ENCODE measurements at regions not wholly inside any gene's neighbourhood (a gene's known extent, or its start where the extent isn't known, plus 50 kb on each side); places are given as distances from the start of the nearest gene placed in this dataset.

GRCh38 chr13:111917901-111918300, 149.0 kb upstream of the SOX1 start:
- no peak overlapping the region for H3K27ac ChIP-seq (ENCODE audit: low read length)
- H3K27me3 ChIP-seq (ENCODE audit: control insufficient read depth in 1 of 2, insufficient read depth in 2 of 2, low read length in 2 of 2): peaks cover 0 to 10% of the 10 kb centered on the region in 2 donors
- H3K9ac ChIP-seq (ENCODE audit: low read length in 2 of 2): no peak overlapping the region
- H3K36me3 ChIP-seq (ENCODE audit: control insufficient read depth in 2 of 2, insufficient read depth in 2 of 2, low read length in 2 of 2): no peaks in the 10 kb centered on the region
- H3K4me1 ChIP-seq (ENCODE audit: control insufficient read depth, insufficient read depth, low read length): no peaks in the 10 kb centered on the region
- H3K4me3 ChIP-seq (ENCODE audit: low read length in 2 of 2): no peak overlapping the region
- H3K9me3 ChIP-seq (ENCODE audit: control insufficient read depth in 2 of 2, low read length in 2 of 2): no peaks in the 10 kb centered on the region

GRCh38 chr13:111919286-111919685, 147.7 kb upstream of the SOX1 start:
- Histone ChIP-seq H3K27me3 (ENCODE audit: control insufficient read depth in 1 of 2, insufficient read depth in 2 of 2, low read length in 2 of 2) (peaks cover 0 to 6% of the 10 kb centered on the region in 2 donors), H3K4me1 (ENCODE audit: control insufficient read depth, insufficient read depth, low read length) (no peaks in the 10 kb centered on the region), H3K27ac (ENCODE audit: low read length) (no peak overlapping the region)

DNA sequence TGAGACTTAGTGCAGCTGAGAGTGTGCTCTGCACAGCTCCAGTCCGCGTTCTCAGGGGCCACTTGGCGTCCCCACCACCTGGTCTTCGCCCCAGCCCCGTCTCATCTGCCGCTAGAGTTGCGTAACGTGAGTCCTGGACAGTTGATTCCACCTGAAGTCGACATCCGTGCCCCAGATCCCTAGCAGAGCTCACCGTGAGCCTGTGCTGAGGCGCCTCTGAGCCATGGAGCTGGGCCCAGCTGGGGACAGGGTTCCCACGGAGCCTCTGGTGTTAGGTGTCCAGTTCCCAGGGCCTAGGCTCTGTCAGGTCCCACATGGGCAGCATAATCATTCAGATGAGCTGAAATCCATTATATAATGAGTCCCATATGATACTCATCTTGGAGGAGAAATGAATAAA, 147.1 kb upstream of the SOX1 start:
- Histone ChIP-seq H3K27me3 (ENCODE audit: control insufficient read depth in 1 of 2, insufficient read depth in 2 of 2, low read length in 2 of 2) (peaks cover 0 to 8% of the 10 kb centered on the region in 2 donors), H3K9me3 (ENCODE audit: control insufficient read depth in 2 of 2, low read length in 2 of 2) (no peaks in the 10 kb centered on the region), H3K27ac (ENCODE audit: low read length) (no peak overlapping the region), H3K9ac (ENCODE audit: low read length in 2 of 2) (no peak overlapping the region), H3K4me1 (ENCODE audit: control insufficient read depth, insufficient read depth, low read length) (no peaks in the 10 kb centered on the region), H3K36me3 (ENCODE audit: control insufficient read depth in 2 of 2, insufficient read depth in 2 of 2, low read length in 2 of 2) (no peaks in the 10 kb centered on the region), H3K4me3 (ENCODE audit: low read length in 2 of 2) (no peak overlapping the region)

More at GRCh38 chr13:111919286-111919685, 147.7 kb upstream of the SOX1 start:
- H3K9ac ChIP-seq (ENCODE audit: low read length in 2 of 2): no peak overlapping the region
- no peaks in the 10 kb centered on the region for H3K36me3 ChIP-seq (ENCODE audit: control insufficient read depth in 2 of 2, insufficient read depth in 2 of 2, low read length in 2 of 2)
- no peak overlapping the region for H3K4me3 ChIP-seq (ENCODE audit: low read length in 2 of 2)
- no peaks in the 10 kb centered on the region for H3K9me3 ChIP-seq (ENCODE audit: control insufficient read depth in 2 of 2, low read length in 2 of 2)

DNA sequence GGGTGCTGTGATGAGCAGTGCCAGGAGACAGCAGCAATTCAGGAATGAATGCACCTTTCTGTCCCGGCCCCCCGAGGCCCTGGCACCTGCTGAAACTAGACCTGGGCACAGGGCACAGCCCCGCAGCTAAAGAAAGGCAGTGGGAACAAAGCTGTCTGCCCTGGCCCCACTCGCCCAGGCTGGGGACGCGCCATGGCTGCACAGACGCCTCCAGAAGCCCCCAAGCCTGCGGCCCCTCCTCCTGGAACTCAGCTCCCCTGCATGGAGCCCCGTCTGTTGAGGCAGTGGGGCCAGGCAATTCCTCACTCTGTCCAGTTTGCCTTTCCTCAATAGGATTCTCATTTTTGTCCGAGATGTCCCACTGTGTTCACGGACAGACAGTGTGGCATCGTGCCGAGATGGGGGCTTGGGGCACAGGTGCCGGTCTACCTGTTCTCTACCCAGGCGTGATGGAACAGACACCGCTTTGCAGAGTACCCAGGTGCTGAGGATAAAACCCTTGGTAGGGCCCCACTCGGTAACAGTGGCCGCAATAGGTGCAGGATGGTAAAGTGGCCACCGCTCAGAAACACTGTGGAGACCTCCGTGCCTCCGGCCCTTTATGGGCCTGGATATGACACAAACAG, 146.5 kb upstream of the SOX1 start:
- Histone ChIP-seq H3K27me3 (ENCODE audit: control insufficient read depth in 1 of 2, insufficient read depth in 2 of 2, low read length in 2 of 2) (peaks cover 0 to 8% of the 10 kb centered on the region in 2 donors), H3K9ac (ENCODE audit: low read length in 2 of 2) (no peak overlapping the region), H3K9me3 (ENCODE audit: control insufficient read depth in 2 of 2, low read length in 2 of 2) (no peaks in the 10 kb centered on the region), H3K4me3 (ENCODE audit: low read length in 2 of 2) (no peak overlapping the region), H3K36me3 (ENCODE audit: control insufficient read depth in 2 of 2, insufficient read depth in 2 of 2, low read length in 2 of 2) (no peaks in the 10 kb centered on the region), H3K27ac (ENCODE audit: low read length) (no peak overlapping the region), H3K4me1 (ENCODE audit: control insufficient read depth, insufficient read depth, low read length) (no peaks in the 10 kb centered on the region)

GRCh38 chr13:111920932-111921705, 145.8 kb upstream of the SOX1 start:
- Histone ChIP-seq H3K27ac (ENCODE audit: low read length) (no peak overlapping the region), H3K36me3 (ENCODE audit: control insufficient read depth in 2 of 2, insufficient read depth in 2 of 2, low read length in 2 of 2) (no peaks in the 10 kb centered on the region), H3K9ac (ENCODE audit: low read length in 2 of 2) (no peak overlapping the region), H3K4me3 (ENCODE audit: low read length in 2 of 2) (no peak overlapping the region), H3K4me1 (ENCODE audit: control insufficient read depth, insufficient read depth, low read length) (no peaks in the 10 kb centered on the region), H3K27me3 (ENCODE audit: control insufficient read depth in 1 of 2, insufficient read depth in 2 of 2, low read length in 2 of 2) (peaks cover 0 to 8% of the 10 kb centered on the region in 2 donors), H3K9me3 (ENCODE audit: control insufficient read depth in 2 of 2, low read length in 2 of 2) (no peaks in the 10 kb centered on the region)

DNA sequence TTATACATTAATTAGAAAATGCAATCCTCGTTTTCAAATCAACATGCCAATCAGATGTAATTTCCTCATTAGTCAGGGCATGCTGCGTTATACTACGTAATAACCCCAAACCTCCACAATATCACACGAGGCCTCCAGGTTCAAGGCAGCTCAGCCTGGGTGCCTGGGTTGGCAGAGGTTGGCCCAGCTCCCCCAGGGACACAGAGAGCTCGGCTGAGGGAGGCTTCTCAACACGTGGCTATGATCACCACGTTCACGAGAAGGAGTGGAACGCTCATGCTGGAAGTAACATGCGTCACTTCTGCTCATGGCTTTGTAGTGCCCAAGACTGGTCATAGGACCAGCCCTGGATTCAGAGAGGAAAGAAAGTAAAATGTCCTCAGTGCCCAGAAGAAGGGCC, 144.9 kb upstream of the SOX1 start:
- no peak overlapping the region for H3K9ac ChIP-seq (ENCODE audit: low read length in 2 of 2)
- no peak overlapping the region for H3K4me3 ChIP-seq (ENCODE audit: low read length in 2 of 2)
- H3K27me3 ChIP-seq (ENCODE audit: control insufficient read depth in 1 of 2, insufficient read depth in 2 of 2, low read length in 2 of 2): peaks cover 0 to 12% of the 10 kb centered on the region in 2 donors
- H3K36me3 ChIP-seq (ENCODE audit: control insufficient read depth in 2 of 2, insufficient read depth in 2 of 2, low read length in 2 of 2): no peaks in the 10 kb centered on the region
- no peaks in the 10 kb centered on the region for H3K4me1 ChIP-seq (ENCODE audit: control insufficient read depth, insufficient read depth, low read length)
- H3K27ac ChIP-seq (ENCODE audit: low read length): no peak overlapping the region
- H3K9me3 ChIP-seq (ENCODE audit: control insufficient read depth in 2 of 2, low read length in 2 of 2): no peaks in the 10 kb centered on the region

- no peak overlapping the region for H3K4me3 ChIP-seq (ENCODE audit: low read length in 2 of 2)
These were observed 143.5 kb upstream of the SOX1 start for GRCh38 chr13:111923439-111923838.

GRCh38 chr13:111923991-111924677, 142.8 kb upstream of the SOX1 start:
- Histone ChIP-seq H3K27ac (ENCODE audit: low read length) (no peak overlapping the region), H3K4me3 (ENCODE audit: low read length in 2 of 2) (no peak overlapping the region), H3K27me3 (ENCODE audit: control insufficient read depth in 1 of 2, insufficient read depth in 2 of 2, low read length in 2 of 2) (peaks cover 0 to 12% of the 10 kb centered on the region in 2 donors), H3K9ac (ENCODE audit: low read length in 2 of 2) (no peak overlapping the region), H3K9me3 (ENCODE audit: control insufficient read depth in 2 of 2, low read length in 2 of 2) (no peaks in the 10 kb centered on the region), H3K36me3 (ENCODE audit: control insufficient read depth in 2 of 2, insufficient read depth in 2 of 2, low read length in 2 of 2) (no peaks in the 10 kb centered on the region), H3K4me1 (ENCODE audit: control insufficient read depth, insufficient read depth, low read length) (no peaks in the 10 kb centered on the region)

More at GRCh38 chr13:111923439-111923838, 143.5 kb upstream of the SOX1 start:
- Histone ChIP-seq H3K4me1 (ENCODE audit: control insufficient read depth, insufficient read depth, low read length) (no peaks in the 10 kb centered on the region), H3K27me3 (ENCODE audit: control insufficient read depth in 1 of 2, insufficient read depth in 2 of 2, low read length in 2 of 2) (peaks cover 0 to 12% of the 10 kb centered on the region in 2 donors), H3K36me3 (ENCODE audit: control insufficient read depth in 2 of 2, insufficient read depth in 2 of 2, low read length in 2 of 2) (no peaks in the 10 kb centered on the region), H3K9me3 (ENCODE audit: control insufficient read depth in 2 of 2, low read length in 2 of 2) (no peaks in the 10 kb centered on the region), H3K27ac (ENCODE audit: low read length) (no peak overlapping the region), H3K9ac (ENCODE audit: low read length in 2 of 2) (no peak overlapping the region)

GRCh38 chr13:111924678-111925075, 142.3 kb upstream of the SOX1 start:
- Histone ChIP-seq H3K27ac (ENCODE audit: low read length) (no peak overlapping the region), H3K36me3 (ENCODE audit: control insufficient read depth in 2 of 2, insufficient read depth in 2 of 2, low read length in 2 of 2) (no peaks in the 10 kb centered on the region), H3K27me3 (ENCODE audit: control insufficient read depth in 1 of 2, insufficient read depth in 2 of 2, low read length in 2 of 2) (peaks cover 0 to 12% of the 10 kb centered on the region in 2 donors), H3K9me3 (ENCODE audit: control insufficient read depth in 2 of 2, low read length in 2 of 2) (no peaks in the 10 kb centered on the region), H3K9ac (ENCODE audit: low read length in 2 of 2) (no peak overlapping the region), H3K4me1 (ENCODE audit: control insufficient read depth, insufficient read depth, low read length) (no peaks in the 10 kb centered on the region), H3K4me3 (ENCODE audit: low read length in 2 of 2) (no peak overlapping the region)

GRCh38 chr13:111925146-111925875, 141.6 kb upstream of the SOX1 start:
- H3K36me3 ChIP-seq (ENCODE audit: control insufficient read depth in 2 of 2, insufficient read depth in 2 of 2, low read length in 2 of 2): no peaks in the 10 kb centered on the region

More at GRCh38 chr13:111925146-111925875, 141.6 kb upstream of the SOX1 start:
- H3K4me3 ChIP-seq (ENCODE audit: low read length in 2 of 2): no peak overlapping the region
- no peaks in the 10 kb centered on the region for H3K4me1 ChIP-seq (ENCODE audit: control insufficient read depth, insufficient read depth, low read length)
- no peak overlapping the region for H3K9ac ChIP-seq (ENCODE audit: low read length in 2 of 2)
- H3K27me3 ChIP-seq (ENCODE audit: control insufficient read depth in 1 of 2, insufficient read depth in 2 of 2, low read length in 2 of 2): peaks cover 0 to 10% of the 10 kb centered on the region in 2 donors
- H3K27ac ChIP-seq (ENCODE audit: low read length): no peak overlapping the region
- H3K9me3 ChIP-seq (ENCODE audit: control insufficient read depth in 2 of 2, low read length in 2 of 2): no peaks in the 10 kb centered on the region
